Activated CD8-positive, alpha-beta memory T cell treated with anti-CD3 and anti-CD28 coated beads for 4 hours (primary cell): ENCODE measurements at regions not wholly inside any gene's neighbourhood (a gene's known extent, or its start where the extent isn't known, plus 50 kb on each side); places are given as distances from the start of the nearest gene placed in this dataset.

Experiments
- DNase-seq, 2 donors: peaks; one replicate each; pipeline ENCODE4 v3.0.0-alpha.2; 2020; ENCODE audit warnings: low read depth in 2 of 2

DNA sequence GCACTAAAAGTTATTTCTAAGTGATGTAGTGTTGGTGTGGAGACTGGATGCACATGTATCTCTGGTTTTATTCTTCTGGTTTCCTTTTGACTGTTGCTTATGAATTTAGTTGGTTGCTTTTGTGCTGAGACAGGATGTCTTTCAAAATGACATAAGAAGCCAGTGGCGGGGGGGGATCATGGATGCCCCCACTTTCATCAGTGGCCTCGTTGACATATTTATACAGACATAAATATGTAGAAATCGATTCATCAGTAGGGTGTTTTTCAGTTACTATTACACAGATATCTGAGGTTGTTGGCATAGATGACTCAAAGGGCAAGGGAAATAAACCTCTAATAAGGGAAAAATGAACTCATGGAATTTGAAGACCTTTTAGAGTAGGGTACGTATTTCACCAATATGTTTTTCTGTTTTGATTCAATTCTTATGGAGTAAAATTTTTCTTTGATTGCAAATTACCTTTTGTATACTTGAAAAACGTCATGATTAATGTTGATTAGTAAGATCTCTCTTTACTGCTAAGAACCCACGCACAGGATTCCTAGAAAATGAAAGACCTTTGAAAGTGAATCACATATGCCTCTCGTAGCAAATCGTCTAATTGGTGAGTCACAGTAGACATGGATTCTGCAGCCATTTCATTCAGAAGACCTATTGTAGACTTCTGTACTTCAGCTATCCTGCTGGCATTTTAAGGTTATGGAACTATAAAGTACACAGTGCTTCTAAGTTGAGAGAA is 97.4 kb upstream of the RBMS3 start:
- DNase-seq = no peak

DNA sequence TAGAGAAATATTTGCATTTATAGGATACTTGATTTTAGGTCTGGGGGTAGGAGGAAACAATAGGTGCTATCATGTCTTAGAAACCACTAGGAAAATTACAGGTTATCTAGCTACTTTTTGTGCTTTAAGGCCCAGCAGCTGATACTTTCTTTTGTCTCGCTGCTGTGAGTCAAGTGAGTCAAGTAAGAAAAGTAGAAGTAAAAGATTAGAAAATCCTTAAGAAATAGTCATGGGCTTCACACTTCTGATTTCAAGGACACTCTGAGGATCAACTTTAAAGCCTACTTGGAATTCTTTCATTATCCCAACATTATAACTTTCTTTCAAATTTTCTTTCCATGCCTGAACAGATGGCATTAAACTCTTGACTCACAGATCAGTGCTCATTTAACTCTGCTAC is 95.2 kb upstream of the RBMS3 start:
- DNase-seq = no peak

DNA sequence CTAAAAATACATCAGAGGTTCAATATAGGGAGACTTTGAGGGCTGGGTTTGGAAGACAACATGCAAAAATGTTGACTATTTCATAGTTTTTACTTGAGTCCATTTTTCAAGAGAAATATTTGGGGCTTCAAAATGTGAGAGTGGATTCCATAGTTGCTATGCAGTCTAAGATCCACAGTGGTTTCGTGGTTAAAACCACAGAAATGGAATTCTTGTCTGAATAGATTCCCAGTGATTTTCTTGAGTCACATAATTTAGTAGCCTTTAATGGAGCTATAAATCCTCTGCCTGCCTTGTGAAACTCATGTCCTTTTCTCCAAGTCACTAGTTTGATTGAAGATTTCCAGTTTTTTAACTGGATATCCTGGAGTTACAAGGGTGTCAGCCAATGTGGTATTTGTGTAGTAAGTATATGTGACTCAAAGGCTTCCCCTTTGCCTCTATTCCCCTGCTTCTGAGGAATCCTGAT is 94.7 kb upstream of the RBMS3 start:
- DNase-seq = no peak

DNA sequence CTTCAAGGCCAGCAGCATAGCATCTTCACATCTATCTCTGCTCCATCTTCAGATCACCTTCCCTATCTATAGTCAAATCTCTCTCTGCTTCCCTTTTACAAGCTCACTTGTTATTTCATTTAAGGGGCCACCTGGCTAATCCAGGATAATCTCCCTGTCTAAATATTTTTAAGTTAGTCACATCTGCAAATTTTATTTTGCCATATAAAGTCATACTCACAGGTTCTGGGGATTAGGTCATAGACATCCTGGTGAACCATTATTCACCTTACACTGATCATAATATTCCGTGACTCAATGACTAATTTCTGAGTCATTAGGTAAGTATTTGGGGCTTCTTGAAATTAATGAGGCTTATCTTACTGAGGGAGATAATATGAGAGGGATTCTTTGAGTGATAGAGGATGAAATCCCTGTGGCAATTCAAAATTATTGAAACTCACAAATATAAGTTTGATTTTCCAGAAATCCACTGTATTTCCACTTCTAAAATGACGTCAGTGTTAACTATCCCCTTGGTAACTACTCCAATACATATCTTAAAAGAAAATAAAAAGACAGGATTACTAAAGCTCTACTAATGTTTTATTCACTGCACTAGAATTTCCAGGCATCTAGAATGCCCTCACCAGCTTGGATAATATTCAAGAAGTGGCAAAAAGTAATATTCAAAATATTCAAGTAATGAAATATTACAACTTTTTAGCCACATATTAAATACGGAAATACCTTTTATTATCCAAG is 93.7 kb upstream of the RBMS3 start:
- DNase-seq = no peak

DNA sequence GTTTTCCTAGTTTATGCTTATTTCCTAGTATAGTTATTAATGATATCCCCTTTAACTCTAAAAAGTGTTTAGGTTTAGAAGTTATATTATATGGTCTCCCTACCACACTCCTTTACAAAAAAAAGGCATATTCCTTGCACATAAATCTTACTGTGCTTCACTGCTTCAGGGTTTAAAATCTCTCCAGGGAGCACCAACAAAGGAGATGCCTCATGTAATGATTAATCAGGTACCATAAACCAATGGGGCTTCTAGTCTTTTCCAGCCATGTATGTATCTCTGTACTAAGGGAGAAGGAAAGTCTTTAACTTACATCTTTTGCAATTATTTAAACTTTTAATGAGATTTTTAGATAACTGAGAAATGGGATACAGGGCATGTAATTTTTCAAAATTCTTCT is 91.5 kb upstream of the RBMS3 start:
- DNase-seq = no peak

DNA sequence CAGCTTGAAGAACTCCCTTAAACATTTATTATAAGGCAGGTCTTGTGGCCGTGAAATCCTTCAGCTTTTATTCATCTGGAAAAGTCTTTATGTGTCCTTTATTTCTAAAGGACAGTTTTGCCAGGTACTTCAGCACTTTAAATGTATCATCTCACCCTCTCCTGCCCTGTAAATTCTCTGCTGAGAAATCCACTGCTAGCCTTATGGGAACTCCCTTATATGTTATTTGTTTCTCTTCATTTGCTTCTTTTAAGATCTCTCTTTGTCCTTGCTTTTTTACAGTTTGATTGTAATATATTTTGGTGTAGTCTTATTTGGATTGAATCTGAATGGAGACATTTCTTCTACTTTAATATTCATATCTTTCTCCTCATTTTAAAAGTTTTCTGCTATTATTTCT is 86.7 kb upstream of the RBMS3 start:
- no peak for DNase-seq

DNA sequence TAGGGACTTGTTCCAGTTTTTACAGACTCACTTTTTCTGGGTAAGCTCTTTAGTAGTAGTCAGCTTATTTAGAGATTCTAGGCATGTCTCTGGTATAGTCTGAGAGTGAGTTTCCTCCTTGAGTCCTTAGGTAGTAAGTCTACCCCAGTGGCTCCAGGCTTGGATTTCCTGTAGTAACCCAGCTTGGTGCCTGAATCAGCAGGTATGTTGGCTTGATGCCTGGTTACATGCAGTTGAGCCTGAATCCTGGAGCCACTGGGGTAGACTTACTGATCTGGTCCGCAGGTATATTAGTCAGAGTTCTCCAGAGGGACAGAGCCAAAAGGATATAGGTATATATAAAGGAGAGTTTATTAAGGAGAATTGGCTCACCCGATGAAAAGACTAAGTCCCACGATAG is 85.8 kb upstream of the RBMS3 start:
- no peak for DNase-seq

DNA sequence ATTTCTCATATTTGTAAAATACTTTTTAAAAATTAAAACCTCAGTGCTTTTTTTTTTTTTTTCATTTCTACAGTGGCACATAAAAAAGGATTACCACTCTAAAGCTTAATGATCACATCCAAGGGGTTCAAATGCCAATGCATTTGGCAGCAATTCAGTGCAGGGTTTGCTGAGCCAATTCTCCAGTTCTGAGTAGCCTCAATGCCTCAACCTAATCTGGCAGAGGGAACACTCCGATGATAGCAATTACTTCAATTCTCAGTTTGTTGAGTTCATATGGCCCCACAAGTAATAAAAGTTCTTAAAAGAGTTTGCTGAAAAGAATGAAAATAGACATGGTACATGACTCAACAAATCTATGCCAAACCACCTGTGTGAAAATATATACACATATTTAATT is 79.3 kb upstream of the RBMS3 start:
- no peak for DNase-seq

DNA sequence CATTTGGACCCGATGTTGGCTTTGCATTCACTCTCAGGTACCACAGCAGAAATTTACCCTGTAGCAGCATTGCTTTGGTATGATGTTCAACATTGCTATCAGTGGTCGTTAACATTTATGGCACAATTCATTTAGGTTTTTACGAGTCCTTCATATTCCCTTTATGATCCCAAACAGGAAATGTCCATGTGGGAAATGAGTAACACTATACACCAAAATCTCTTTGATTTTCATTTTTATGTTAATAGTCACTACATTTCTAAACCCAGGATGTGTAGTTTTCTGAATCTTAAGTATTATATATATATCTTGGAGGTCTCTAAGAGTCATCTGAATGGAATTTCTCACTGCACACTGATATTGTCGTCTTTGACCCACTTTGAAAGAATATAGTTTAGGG is 78.5 kb upstream of the RBMS3 start:
- DNase-seq = no peak

DNA sequence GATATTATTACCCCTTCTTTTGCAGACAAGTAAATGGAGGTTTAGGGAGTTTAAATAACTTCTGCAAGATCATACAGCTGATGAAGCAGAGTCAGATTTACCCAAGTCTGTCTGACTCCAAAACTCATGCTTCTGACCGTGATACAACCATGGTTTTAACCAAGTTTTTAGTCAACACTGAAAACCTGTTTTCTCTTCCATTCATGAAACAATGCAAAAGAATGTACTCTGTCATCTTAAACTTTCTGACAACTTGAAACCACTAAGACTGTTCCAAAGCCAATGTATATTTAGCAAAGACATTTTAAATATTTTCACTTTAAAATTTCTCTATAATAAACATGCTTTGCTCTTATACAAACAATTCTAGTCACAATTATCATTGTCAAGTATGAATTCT is 77.0 kb upstream of the RBMS3 start:
- DNase-seq = no peak

DNA sequence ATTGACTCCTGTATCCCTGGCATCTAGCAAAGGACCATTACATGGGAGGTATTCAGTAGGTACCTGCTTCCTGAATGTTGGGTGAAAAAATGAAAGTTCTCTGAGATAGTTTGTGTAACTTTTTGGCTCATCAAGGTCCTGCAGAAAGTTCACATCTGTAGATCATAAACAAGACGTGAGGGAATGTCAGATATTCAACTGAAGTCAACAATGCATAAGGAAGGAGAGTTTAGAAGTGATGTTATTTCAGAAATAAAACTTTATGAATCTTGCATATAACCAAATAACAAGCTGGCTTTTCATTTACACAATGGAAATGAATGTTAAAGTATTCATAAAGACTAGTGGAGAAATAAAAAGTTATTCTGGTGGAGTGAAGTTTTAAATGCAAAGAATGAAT is 73.4 kb upstream of the RBMS3 start:
- no peak for DNase-seq

DNA sequence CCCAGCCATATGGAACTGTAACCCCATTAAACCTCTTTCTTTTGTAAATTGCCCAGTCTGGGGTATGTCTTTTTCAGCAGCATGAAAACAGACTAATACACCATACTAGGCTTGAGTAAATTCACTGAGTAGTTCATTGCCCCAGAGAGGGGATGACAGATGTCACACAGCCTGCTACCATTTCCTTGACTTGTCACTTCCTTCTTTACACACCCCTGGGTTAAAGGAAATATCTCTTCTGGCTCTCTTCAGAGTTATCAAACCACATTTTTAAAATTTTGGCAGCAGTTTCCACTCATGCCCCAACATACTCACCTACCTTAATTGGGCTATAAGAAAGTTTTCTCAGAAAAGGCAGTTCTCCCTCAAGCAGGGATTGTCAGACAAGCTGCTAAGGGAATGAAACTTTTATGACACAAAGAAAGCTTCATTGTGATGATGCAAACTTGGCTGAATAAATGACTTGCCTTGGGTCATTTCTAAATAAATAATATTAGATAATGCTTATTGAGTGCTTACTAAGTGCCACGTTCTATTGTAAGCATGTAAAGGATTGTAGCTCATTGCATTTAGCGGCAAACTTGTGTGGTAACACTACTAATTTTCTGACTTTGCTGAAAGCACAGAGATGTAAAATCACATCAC is 68.0 kb upstream of the RBMS3 start:
- DNase-seq = no peak

DNA sequence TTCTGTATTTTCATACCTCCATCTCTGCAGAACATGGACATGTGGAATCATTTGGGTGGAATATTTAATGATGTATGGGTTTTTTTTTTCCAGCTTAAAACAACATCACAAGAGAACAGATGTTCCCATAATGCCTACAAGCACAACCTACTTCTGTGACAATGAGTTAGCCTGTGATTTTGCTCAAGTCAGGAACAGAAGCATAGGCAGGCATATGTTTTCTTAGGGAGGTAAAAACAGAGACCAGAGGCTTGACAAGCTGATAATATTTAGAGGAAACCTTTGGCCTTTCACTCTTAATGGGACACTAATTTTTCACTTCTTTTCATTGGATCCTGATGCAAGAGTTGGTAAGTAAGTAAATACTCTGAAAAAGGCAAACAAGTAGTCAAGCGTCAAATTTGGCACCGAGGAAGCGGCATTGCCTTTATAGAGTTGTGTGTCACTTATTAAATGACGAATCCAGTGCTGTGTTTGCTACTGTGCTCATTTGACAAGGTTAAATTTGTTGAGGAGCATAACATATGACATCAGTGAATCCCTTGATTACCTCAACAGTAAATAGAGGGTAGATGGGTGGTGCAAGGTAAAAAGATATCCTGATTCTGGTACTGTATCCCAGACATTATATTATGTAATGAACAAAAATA is 66.7 kb upstream of the RBMS3 start:
- DNase-seq = no peak

DNA sequence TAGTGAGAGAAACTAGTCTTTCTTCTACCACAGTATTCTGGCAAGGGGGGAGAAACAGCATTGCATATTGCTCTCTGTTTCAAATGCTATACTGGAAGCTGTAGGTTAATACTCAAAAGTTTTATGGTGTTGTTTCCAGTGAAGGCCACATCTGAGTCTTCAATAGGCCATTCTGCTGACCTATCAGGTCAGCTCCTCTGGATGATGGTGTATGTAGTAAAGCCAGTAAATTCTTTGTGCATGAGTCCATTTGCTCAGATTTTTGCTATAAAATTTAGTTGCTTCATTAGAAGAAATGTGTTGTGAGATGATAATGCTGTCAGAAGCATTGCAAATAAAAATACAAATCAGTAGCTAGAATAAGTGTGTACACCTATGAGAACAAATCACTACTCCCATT is 64.9 kb upstream of the RBMS3 start:
- no peak for DNase-seq

DNA sequence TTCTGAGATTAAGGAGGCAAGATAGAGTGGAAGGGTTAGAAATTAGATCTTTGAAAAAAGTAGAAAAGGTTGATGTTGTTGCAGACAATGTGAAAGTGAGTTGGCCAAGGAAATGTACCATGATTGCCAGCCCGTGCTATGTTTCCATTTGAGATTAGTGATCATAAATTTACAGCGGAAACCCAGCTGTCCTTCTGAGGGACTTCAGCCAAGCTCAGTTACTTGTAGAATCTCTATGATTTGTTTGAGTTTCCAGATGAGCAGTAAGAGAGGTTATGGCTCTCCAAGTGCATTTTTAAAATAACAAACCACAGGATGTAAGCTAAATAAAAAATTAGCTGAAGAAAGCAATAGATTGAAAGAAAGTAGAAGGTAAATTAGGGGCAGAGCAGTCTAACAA is 54.2 kb upstream of the RBMS3 start:
- no peak for DNase-seq

DNA sequence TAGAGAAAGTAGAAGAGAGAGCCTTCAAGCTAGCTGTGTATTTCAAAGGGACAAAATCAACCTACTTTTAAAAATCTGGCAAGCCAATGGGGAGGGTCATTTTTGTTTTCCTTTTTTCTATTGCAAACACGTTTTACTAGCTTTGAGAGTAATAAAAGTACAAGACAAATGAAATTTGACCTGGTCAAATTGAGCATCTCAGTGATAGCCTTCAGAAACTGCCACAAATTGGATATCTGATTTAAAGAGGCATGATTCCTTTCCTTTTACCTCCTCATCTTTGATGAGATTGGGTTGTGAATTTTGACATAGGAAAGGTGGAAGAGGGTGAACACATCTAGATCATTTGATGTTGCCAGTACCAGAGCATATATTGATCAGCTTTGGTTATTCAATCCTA is 53.6 kb upstream of the RBMS3 start:
- DNase-seq = no peak
